Non-pigmented ciliary epithelial cell (primary cell): ENCODE measurements at regions not wholly inside any gene's neighbourhood (a gene's known extent, or its start where the extent isn't known, plus 50 kb on each side); places are given as distances from the start of the nearest gene placed in this dataset.
"Not testable (repeated sequence)": the region's sequence is repeated elsewhere in the genome, so short reads cannot be mapped to it uniquely, and the experiment has no call there.

ENCODE experiments used
- DNase-seq: peaks from one replicate; pipeline ENCODE4 v3.0.0-alpha.2; 2010; ENCODE audit warnings: low read depth

DNA sequence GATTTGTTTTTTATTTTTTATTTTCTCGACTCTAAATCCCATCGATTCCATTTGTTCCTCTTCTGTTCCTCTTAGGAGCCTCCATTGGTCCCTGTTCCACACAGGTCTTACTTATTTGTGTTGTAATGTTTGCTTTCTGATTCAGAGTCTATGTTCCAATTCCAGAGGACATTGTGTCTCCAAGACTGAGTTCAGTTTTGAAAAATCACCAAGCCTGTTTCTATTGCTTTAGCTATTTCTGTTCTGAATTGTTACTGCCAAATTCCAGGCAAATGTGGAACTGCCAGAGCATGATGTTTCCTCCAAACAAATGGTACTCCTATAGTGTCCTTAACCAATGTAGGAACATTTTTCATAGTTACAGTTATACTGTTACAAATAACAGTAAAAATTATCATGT is 270.9 kb upstream of the SPTLC3 start:
- no peak for DNase-seq

DNA sequence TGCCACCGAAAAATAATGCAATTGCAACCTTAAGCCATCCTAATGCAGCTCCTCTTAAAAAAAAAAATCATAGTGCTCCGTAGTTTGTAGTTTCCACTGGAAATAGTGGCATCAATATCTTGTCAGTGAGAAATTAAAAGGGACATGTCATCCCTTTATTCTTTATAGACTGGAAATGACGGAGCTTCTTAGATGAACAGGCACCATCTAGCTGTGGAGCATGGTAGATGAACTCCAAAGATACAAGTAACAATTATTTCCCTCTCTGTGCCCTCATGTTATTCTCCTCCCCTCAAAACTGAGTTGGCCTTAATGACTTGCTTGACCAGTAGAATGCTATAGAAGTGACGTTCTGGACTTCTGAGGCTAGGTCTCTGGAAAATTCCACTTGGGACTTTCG is 268.1 kb upstream of the SPTLC3 start:
- no peak for DNase-seq

DNA sequence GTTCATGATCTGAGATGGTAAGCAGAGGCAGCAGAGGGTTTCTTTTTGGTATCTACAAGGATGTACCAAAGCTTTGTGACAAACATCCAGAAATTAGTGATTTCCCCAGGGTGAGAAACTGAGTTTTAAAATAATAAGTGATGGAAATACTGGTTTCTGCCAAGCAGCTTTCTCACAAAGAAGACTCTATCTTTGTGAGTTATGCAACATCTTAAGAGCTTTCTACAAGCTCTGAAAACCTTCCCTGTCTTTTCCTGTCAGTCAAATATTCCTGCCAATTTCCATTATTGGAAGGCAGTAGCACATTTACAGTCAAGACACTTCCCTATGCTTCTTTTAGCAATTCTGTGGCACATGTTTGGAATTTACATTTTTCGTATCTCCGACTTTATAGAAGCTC is 264.7 kb upstream of the SPTLC3 start:
- DNase-seq, result no peak

DNA sequence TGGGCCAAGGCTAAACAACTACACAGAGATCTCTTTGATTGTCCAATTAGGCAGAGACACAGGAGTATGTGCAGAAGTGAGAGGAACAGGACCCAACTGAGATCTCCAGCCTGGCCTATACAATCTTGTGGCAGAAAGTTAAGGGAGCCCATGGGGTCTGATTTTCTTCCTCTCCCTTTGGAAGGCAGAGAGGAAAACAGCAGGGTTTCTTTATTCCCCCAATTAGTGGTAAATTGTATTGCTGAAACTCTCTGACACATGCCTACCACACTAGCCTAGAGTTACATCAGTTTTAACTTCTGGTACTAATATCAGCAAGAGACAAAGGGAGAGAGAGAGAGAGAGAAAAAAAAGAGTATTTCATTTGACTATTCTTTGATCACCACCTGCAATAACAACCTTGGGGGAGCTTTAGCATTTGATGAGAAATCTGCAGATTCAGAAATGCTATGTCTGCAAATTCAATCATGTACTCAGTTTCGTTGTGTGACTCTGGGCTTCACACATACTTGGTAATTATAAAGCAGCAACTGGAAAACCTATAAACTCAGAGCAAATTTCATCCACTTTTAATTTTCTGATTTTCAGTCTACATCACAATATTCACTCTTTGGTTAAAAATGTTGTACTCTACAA is 260.3 kb upstream of the SPTLC3 start:
- no peak for DNase-seq

DNA sequence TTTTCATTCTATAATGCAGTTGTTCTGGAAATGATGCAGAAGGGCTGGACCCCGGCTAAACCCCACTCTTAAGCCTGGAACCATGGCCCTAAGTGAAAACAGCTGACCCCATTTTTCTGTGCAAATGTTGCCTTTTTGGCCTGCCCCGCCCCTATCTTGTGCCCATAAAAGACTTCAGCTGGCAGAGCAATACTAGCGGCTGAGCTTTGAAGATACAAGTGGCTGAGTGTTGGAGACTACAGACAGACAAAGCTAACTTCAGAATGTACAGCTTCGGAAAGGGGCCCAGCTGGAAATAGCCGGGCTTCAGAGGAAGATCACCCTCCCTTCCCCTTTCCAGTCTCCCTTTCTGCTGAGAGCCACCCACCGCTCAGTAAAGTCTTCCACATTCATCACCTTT is 258.6 kb upstream of the SPTLC3 start:
- DNase-seq, result no peak

DNA sequence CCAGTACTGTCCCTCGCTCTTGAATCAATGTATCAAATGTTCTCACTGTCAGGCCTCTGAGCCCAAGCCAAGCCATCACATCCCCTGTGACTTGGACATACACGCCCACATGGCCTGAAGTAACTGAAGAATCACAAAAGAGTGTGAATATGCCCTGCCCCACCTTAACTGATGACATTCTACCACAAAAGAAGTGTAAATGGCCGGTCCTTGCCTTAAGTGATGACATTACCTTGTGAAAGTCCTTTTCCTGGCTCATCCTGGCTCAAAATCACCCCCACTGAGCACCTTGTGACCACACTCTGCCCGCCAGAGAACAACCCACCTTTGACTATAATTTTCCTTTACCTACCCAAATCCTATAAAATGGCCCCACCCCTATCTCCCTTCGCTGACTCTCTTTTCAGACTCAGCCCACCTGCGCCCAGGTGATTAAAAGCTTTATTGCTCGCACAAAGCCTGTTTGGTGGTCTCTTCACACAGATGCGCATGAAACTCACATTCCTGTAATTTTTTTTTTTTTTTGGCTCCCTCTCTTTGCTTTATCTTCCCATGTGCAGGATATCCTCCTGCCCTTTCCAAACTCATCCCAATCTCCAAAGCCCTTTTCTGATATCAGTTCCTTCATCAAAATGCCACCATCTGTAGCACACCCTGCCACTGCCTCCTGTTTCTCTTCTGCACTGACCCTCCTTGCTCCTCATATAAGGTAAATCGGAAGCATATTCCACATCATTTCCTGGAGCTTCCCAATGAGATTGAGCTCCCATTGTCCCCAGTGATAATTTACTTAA is 255.7 kb upstream of the SPTLC3 start:
- DNase-seq, result not testable (repeated sequence)

DNA sequence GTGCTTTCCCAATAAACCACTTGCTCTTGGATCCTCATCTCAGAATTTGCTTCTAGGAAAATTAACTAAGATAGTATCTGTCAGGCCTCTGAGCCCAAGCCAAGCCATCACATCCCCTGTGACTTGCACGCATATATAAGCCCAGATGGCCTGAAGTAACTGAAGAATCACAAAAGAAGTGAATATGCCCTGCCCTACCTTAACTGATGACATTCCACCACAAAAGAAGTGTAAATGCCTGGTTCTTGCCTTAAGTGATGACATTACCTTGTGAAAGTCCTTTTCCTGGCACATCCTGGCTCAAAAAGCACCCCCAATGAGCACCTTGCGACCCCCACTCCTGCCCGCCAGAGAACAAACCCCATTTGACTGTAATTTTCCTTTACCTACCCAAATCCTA is 255.0 kb upstream of the SPTLC3 start:
- not testable (repeated sequence) for DNase-seq

DNA sequence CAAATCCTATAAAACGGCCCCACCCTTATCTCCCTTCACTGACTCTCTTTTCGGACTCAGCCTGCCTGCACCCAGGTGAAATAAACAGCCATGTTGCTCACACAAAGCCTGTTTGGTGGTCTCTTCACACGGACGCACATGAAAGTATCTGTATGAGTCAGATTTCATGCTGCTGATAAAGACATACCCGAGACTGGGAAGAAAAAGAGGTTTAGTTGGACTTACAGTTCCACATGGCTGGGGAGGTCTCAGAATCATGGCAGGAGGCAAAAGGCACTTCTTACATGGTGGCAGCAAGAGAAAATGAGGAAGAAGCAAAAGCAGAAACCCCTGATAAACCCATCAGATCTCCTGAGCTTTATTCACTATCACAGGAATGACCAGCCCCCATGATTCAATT is 249.3 kb upstream of the SPTLC3 start:
- not testable (repeated sequence) for DNase-seq

DNA sequence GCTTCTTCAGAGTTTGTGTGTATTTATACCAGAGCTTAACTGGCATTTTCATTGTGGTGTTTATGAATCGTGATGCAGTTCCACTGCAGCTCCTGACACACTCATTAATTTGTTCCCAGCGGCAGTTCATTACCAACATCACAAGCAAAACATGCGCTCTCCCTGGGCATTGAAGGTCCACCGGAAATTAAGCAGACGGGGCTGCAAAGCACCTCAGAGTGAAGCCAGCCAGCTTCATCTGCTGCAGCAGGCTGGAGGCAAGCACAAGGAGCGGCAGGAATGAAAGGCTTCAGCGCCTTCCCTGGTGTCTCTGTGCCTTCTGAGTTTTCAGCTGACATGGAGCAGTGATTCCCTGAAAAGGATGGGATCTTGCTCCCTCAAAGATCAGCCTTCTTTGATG is 246.0 kb upstream of the SPTLC3 start:
- DNase-seq, result no peak

DNA sequence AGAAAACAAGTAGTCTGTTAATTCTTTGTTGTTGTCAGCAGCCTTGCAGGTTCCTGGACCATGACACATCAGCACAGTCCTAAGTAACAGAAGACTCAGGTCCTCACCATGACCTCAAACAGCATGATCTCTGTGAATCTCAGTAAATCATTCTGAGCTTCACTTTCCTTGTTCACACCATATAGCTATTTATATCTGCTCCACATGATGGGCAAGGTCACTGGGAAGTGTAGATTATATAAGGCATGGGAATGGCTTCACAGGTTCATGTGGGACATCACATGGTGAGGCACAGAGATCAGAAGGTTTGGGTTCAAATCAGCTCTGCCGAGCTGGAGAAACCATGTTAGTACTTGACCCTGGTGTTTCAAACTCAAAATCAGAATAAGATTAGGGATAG is 245.4 kb upstream of the SPTLC3 start:
- DNase-seq, result no peak

DNA sequence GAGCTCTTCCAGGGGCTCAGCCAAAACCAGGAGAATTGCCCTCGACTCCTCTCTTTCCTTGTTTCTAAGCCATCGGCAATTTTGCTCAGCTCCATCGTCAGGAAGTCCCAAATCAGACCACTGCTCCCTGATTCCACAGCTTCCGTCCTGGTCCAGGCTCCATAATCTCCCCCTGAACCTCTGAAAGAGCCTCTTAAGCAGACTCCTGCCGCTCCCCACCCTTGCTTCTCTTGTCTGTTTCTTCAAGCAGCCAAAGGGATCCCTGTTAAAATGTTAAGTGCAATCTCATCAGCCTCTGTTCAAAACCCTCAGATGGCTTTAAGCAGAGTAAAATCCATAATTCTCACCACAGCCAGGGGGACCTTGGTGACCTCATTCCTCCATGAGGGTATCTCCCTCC is 244.7 kb upstream of the SPTLC3 start:
- no peak for DNase-seq

DNA sequence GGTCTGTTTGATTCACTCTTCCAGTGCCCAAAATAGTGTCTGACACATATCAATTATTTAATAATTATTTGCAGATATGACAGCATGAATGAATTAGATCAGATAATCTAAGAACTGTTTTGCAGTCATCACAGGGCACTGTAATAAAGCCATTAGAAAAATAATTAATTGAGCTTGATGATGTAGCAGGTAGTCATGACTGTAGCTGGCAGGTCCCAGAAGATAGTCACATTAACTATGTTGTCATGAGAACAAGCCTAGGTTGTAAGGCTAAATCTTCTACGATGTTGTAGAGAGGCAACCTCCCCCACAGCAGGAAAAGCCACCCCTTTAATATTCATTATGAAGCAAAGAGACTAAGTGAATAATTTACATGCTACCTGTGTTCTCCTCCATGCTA is 243.9 kb upstream of the SPTLC3 start:
- no peak for DNase-seq

DNA sequence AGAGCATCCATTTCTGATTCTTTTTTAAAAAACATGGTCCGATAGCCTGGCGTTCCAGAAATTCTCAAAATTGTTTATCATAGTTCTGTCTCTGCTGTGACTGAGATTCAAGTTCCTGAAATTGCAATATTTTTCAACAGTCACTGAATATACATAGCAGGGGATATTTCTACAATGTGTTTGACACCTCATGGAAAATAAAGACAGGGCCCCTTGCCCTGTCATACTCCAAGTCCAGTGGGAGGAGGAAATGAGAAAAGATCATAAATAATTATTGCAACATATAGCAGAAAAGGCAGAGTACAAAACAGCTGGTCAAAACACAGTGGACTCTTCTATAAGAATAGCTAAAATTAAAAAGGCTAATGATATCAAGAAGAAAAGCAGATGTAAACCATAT is 234.8 kb upstream of the SPTLC3 start:
- no peak for DNase-seq

DNA sequence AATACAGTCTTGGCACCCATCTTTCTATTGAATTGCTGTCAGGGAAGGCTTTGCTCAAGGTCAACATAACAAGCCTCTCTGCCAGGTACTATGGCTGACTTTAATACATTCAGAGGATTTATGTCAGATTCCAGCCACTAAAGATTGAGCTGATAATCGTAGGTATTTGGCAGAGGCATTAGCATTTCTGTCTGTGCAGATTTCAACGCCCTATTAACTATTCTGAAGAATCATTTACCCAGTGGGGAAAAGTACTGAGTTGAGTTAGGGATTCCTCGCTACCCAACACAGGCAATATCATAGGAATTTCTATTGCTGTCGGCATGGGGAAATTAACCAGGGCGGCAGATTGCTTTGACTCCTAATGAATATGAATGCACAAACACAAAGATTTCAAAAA is 233.7 kb upstream of the SPTLC3 start:
- DNase-seq, result no peak

DNA sequence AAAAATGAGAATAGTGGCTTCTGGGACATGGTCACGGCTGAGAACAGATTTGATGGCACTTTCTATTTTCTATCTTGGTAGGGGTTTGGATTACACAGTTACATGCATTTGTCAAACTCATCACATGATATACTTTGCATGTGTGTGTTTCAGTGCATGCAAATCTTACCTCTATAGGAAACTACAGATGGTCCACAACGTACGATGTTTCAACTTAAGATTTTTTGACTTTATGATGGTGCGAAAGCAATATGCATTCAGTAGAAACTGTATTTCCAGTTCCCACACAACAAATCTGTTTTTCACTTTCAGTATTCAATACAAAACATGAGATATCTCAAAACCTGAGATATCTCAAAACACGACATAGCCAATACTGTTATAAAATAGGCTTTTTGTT is 231.8 kb upstream of the SPTLC3 start:
- no peak for DNase-seq

DNA sequence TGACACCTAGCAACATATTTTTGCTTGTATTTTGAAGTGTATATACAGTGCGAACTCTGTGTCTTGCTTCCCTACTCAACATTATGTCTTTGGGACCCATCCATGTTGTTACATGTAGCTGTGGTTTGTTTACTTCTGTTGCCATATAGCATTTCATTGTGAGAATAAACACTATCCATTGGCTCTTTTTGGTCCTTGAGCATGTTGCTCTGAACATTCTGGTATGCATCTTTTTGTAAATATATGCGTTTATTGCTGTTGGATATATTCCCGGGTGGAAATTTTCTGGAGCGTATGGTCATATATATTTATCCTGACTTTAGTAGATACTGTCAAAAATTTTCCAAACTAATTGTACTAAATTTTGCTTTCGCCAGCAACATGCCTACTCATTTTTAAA is 222.5 kb upstream of the SPTLC3 start:
- DNase-seq, result no peak

DNA sequence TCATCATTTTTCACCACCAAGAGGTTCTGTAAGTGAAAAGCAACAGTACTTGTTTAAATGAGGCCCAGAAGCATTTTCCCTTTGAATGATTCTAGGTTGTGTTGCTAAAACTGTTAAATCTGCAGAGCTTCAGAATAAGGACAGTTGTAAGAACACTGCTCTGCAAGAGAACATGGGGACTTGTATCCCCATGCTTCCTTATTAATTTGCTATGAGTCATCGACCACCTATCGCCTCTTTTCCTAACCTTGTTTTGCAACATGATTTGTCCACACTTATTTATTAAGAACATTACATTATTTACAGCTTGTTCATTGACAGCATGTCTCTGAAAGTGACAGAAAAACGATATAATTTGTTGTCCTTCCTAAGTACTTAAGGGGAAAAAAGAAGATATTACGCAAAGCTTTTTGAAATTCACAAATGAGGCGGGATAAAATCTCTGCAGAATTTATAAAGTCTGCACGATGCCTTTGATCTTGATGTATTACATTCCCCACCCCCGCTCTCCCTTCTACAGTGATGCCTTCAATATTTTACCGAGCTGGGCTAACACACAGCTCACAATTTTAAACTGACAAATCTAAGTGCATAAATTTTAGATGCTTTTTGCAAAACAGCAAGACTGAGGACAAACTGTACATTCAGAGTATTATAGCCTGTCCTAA is 220.0 kb upstream of the SPTLC3 start:
- no peak for DNase-seq

DNA sequence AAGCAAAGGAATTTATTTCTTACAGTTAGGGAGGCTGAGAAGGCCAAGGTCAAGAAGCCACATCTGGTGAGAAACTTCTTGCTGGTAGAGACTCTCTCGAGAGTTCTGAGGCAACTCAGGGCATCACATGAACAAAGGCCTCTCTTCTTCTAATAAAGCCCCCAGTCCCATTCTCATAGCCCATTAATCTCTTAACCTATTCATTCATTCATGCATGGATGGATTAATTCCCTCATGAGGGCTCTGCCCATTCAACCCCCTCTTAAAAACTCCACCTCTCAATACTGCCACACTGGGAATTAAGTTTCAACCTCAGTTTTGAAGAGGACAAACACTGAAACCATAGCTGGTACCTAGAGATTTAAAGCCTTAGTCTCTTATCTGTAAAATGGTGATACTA is 217.9 kb upstream of the SPTLC3 start:
- no peak for DNase-seq

DNA sequence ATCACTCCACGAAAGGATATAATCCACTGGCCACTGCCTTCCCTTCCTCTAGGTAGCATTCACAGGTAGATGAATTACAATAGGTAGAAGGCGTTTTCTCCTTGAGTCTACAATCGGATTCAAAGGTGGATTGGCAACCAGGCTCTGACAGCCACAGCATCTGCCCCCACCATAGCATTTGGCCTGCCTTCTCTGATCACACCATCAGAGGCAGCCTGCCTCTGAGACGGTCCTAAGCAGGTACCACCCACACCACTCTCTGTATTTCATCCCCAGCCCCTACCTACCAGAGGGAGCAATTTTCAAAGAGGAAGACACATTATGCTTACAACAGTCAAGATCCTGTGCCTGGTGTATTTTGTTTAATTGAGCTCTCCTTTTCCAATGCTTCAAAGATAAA is 210.5 kb upstream of the SPTLC3 start:
- DNase-seq, result no peak

DNA sequence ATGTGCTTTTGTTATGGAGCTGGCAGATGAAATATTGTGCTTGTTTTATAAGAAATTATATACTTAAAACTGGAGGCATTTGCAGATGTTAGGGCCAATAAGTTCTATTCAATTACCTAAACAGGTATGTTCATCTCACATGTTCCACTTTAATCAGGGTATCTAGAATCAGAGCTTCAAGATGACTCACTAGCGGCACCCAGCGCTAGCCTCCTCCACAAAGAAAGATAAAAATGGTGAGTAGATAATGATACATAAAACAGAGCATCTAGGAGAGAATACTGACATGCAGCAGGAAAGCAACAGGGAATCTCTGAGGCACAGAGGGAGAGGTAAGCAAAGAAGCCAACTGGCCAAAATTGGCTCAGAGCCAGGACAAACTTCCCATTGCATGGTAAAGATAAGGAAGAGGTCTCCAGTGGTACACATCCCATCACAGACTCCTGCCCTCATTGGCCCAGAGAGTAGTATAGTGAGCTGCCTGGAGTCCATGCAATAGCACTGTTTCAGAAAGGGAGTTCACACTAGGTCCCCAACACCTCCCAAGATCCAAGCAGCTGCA is 200.7 kb upstream of the SPTLC3 start:
- DNase-seq, result no peak

DNA sequence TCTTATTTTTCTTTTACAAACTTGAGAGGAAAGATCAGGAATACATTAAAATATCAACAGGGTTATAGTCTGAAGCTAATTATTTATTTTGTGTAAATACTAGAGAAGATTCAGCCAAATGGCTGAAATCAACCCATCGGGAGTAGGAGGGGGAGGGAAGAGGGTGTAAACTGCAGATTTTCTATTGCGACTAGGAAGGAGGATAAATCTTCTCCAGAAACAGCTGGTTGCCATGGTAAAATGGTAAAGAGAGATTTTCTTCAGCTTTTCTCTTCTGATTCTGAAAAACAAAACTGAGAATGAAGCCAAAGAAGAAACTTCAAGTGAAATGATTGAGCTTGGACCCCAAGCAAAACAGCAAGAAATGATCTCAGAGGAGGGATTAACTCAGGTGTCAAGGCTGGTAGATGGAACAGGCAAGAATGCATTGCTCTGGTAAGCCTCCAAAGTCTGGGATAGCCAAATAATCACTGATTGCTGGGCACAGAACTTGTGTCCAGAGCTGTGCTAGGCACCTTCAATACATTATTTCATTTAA is 193.5 kb upstream of the SPTLC3 start:
- DNase-seq, result no peak

DNA sequence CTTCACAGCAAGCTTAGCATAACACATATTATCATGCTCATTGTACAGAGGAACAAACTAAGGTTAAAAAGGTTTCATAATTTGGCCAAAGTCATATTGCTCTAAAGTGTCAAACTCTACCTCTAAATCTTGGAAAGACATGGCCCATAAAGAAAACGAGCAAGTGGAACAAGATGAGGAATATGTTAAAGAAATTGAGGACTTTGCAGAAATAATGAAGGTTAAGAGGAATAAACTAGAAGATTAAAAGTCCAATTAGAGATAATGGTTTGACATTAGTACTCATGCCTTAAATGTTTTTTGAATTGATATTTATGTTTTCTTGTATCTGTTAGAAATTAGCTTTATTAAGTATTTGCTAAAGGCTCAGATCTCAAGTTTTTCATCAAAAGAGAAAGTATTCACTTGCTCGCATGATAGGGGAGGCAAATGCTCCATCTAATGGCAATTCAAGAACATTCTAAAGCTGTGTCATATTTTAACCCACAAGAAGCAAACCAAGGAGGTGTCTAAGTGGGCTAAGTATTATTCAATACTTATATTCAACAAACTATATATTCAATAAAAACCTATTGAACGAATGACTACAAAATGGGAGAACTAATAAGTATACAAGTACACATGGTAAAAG is 192.9 kb upstream of the SPTLC3 start:
- no peak for DNase-seq
